ENCODE measurements at regions not wholly inside any gene's neighbourhood (a gene's known extent, or its start where the extent isn't known, plus 50 kb on each side); places are given as distances from the start of the nearest gene placed in this dataset.

DNA sequence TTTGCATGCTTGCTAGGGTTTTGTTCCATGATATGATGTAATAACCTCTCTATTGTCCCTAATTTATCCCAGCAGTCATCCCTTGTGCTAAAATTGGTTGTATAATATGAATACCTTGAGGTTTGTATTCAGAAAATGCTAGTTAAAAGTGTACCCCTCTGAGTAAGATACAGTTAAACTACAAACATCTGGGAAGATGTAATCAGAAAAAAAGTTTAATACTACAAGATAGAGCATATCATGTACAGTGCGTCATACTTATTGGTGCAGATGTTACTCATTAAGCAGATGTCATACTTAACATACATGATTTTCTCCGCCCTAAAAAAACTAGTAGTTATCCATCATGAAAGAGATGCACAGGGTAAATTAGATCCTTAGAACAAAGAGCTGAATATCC is 336.1 kb upstream of the KCND2 start (continued):
- TF ChIP-seq, protein P1, sequence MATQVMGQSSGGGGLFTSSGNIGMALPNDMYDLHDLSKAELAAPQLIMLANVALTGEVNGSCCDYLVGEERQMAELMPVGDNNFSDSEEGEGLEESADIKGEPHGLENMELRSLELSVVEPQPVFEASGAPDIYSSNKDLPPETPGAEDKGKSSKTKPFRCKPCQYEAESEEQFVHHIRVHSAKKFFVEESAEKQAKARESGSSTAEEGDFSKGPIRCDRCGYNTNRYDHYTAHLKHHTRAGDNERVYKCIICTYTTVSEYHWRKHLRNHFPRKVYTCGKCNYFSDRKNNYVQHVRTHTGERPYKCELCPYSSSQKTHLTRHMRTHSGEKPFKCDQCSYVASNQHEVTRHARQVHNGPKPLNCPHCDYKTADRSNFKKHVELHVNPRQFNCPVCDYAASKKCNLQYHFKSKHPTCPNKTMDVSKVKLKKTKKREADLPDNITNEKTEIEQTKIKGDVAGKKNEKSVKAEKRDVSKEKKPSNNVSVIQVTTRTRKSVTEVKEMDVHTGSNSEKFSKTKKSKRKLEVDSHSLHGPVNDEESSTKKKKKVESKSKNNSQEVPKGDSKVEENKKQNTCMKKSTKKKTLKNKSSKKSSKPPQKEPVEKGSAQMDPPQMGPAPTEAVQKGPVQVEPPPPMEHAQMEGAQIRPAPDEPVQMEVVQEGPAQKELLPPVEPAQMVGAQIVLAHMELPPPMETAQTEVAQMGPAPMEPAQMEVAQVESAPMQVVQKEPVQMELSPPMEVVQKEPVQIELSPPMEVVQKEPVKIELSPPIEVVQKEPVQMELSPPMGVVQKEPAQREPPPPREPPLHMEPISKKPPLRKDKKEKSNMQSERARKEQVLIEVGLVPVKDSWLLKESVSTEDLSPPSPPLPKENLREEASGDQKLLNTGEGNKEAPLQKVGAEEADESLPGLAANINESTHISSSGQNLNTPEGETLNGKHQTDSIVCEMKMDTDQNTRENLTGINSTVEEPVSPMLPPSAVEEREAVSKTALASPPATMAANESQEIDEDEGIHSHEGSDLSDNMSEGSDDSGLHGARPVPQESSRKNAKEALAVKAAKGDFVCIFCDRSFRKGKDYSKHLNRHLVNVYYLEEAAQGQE (IDR thresholded peaks at IDR 0.05; ENCODE audit: unreplicated experiment): no peak
- TF ChIP-seq STAT1 (IDR thresholded peaks at IDR 0.05; ENCODE audit: unreplicated experiment): no peak
- TF ChIP-seq, protein P2, sequence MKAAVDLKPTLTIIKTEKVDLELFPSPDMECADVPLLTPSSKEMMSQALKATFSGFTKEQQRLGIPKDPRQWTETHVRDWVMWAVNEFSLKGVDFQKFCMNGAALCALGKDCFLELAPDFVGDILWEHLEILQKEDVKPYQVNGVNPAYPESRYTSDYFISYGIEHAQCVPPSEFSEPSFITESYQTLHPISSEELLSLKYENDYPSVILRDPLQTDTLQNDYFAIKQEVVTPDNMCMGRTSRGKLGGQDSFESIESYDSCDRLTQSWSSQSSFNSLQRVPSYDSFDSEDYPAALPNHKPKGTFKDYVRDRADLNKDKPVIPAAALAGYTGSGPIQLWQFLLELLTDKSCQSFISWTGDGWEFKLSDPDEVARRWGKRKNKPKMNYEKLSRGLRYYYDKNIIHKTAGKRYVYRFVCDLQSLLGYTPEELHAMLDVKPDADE (IDR thresholded peaks at IDR 0.05): no peak
- TF ChIP-seq EZH2 (IDR thresholded peaks at IDR 0.05; ENCODE audit: low read depth, unreplicated experiment): no peak
- no peak for TF ChIP-seq POLR2AphosphoS5 (IDR thresholded peaks at IDR 0.05; ENCODE audit: low read depth)
- no peak for TF ChIP-seq CREB1 (CRISPR knock-in tag; IDR thresholded peaks at IDR 0.05; ENCODE audit: low read depth)
- TF ChIP-seq JUNB (IDR thresholded peaks at IDR 0.05; ENCODE audit: unreplicated experiment): no peak

DNA sequence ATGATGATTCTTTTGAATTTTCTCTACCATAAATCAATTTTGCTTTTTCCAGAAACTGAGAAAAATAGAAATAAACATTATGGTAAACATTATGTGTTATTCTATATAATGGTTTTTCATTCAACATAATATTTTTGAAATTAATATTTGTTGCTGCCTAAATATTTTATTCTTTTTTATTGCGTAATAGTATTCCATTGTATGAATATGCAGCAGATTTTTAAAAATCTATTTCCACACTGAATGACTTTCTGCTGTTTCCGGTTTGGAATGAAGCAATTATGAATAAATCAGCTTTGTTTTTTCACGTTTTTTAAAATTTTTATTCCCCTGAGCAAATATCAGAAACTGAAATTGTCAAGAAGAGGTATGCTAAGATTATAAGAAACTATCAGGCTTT is 335.2 kb upstream of the KCND2 start:
- Histone ChIP-seq H3K36me3 (ENCODE audit: insufficient read depth) (no peaks in the 10 kb centered on the region), H3K4me3 (no peak overlapping the region), H3K27me3 (ENCODE audit: insufficient read depth) (no peaks in the 10 kb centered on the region), H3K27ac (ENCODE audit: low read depth) (no peak overlapping the region), H3K4me1 (ENCODE audit: insufficient read depth) (no peaks in the 10 kb centered on the region), H3F3A (replicated peaks; ENCODE audit: low read depth) (no peaks in the 10 kb centered on the region), H2AFZ (no peak overlapping the region), H4K20me1 (replicated peaks; ENCODE audit: insufficient read depth) (no peaks in the 10 kb centered on the region), H3K4me2 (no peak overlapping the region), H3K79me2 (replicated peaks; ENCODE audit: insufficient read depth) (no peaks in the 10 kb centered on the region), H3K9me2 (ENCODE audit: insufficient read depth) (no peaks in the 10 kb centered on the region)
- no peaks in the 10 kb centered on the region for H3K4me1 Mint-ChIP-seq
- TF ChIP-seq EZH2phosphoT487 (IDR thresholded peaks at IDR 0.05; ENCODE audit: unreplicated experiment): no peak
- no peak for TF ChIP-seq JUNB (IDR thresholded peaks at IDR 0.05; ENCODE audit: unreplicated experiment)
- no peak for TF ChIP-seq NANOG (IDR thresholded peaks at IDR 0.05; ENCODE audit: borderline replicate concordance)
- TF ChIP-seq ZNF331 (CRISPR knock-in tag; IDR thresholded peaks at IDR 0.05; ENCODE audit: low read depth): no peak
- no peak for TF ChIP-seq ZNF114 (CRISPR knock-in tag; IDR thresholded peaks at IDR 0.05)
- TF ChIP-seq, protein P3, sequence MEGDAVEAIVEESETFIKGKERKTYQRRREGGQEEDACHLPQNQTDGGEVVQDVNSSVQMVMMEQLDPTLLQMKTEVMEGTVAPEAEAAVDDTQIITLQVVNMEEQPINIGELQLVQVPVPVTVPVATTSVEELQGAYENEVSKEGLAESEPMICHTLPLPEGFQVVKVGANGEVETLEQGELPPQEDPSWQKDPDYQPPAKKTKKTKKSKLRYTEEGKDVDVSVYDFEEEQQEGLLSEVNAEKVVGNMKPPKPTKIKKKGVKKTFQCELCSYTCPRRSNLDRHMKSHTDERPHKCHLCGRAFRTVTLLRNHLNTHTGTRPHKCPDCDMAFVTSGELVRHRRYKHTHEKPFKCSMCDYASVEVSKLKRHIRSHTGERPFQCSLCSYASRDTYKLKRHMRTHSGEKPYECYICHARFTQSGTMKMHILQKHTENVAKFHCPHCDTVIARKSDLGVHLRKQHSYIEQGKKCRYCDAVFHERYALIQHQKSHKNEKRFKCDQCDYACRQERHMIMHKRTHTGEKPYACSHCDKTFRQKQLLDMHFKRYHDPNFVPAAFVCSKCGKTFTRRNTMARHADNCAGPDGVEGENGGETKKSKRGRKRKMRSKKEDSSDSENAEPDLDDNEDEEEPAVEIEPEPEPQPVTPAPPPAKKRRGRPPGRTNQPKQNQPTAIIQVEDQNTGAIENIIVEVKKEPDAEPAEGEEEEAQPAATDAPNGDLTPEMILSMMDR (conservative IDR thresholded peaks at IDR 0.05; ENCODE audit: low read depth in 2 of 2): no peak
- TF ChIP-seq, protein P4, sequence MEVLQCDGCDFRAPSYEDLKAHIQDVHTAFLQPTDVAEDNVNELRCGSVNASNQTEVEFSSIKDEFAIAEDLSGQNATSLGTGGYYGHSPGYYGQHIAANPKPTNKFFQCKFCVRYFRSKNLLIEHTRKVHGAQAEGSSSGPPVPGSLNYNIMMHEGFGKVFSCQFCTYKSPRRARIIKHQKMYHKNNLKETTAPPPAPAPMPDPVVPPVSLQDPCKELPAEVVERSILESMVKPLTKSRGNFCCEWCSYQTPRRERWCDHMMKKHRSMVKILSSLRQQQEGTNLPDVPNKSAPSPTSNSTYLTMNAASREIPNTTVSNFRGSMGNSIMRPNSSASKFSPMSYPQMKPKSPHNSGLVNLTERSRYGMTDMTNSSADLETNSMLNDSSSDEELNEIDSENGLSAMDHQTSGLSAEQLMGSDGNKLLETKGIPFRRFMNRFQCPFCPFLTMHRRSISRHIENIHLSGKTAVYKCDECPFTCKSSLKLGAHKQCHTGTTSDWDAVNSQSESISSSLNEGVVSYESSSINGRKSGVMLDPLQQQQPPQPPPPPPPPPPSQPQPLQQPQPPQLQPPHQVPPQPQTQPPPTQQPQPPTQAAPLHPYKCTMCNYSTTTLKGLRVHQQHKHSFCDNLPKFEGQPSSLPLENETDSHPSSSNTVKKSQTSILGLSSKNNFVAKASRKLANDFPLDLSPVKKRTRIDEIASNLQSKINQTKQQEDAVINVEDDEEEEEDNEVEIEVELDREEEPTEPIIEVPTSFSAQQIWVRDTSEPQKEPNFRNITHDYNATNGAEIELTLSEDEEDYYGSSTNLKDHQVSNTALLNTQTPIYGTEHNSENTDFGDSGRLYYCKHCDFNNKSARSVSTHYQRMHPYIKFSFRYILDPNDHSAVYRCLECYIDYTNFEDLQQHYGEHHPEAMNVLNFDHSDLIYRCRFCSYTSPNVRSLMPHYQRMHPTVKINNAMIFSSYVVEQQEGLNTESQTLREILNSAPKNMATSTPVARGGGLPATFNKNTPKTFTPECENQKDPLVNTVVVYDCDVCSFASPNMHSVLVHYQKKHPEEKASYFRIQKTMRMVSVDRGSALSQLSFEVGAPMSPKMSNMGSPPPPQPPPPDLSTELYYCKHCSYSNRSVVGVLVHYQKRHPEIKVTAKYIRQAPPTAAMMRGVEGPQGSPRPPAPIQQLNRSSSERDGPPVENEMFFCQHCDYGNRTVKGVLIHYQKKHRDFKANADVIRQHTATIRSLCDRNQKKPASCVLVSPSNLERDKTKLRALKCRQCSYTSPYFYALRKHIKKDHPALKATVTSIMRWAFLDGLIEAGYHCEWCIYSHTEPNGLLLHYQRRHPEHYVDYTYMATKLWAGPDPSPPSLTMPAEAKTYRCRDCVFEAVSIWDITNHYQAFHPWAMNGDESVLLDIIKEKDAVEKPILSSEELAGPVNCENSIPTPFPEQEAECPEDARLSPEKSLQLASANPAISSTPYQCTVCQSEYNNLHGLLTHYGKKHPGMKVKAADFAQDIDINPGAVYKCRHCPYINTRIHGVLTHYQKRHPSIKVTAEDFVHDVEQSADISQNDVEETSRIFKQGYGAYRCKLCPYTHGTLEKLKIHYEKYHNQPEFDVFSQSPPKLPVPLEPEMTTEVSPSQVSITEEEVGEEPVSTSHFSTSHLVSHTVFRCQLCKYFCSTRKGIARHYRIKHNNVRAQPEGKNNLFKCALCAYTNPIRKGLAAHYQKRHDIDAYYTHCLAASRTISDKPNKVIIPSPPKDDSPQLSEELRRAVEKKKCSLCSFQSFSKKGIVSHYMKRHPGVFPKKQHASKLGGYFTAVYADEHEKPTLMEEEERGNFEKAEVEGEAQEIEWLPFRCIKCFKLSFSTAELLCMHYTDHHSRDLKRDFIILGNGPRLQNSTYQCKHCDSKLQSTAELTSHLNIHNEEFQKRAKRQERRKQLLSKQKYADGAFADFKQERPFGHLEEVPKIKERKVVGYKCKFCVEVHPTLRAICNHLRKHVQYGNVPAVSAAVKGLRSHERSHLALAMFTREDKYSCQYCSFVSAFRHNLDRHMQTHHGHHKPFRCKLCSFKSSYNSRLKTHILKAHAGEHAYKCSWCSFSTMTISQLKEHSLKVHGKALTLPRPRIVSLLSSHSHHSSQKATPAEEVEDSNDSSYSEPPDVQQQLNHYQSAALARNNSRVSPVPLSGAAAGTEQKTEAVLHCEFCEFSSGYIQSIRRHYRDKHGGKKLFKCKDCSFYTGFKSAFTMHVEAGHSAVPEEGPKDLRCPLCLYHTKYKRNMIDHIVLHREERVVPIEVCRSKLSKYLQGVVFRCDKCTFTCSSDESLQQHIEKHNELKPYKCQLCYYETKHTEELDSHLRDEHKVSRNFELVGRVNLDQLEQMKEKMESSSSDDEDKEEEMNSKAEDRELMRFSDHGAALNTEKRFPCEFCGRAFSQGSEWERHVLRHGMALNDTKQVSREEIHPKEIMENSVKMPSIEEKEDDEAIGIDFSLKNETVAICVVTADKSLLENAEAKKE (CRISPR knock-in tag; IDR thresholded peaks at IDR 0.05): no peak
- no peak for TF ChIP-seq EZH2 (IDR thresholded peaks at IDR 0.05; ENCODE audit: low read depth, unreplicated experiment)
- no peak for TF ChIP-seq POLR2AphosphoS5 (IDR thresholded peaks at IDR 0.05; ENCODE audit: low read depth)
- H3K27me3 Mint-ChIP-seq (ENCODE audit: insufficient read depth, low read depth, poor library complexity): no peaks in the 10 kb centered on the region
- no peak overlapping the region for H3K27ac Mint-ChIP-seq
- H3K36me3 Mint-ChIP-seq (ENCODE audit: low read depth): no peaks in the 10 kb centered on the region
- no peaks in the 10 kb centered on the region for H3K9me3 Mint-ChIP-seq
- DNase-seq (ENCODE audit: low spot score) (no peak), ATAC-seq (no peak)
- no peak overlapping the region for H3K4me3 Mint-ChIP-seq

Measured in GM23338 (cell line).